H1 (cell line): ENCODE measurements at regions not wholly inside any gene's neighbourhood (a gene's known extent, or its start where the extent isn't known, plus 50 kb on each side); places are given as distances from the start of the nearest gene placed in this dataset.

Source experiments
- CTCF ChIP-seq, 3 experiments: IDR thresholded peaks; 1 replicate in 2 of 3; 2 replicates in 1 of 3; pipeline versions ENCODE4 v1.5.1 to v1.6.1; 2011; ENCODE audit warnings: low read length in 3 of 3, mild to moderate bottlenecking in 3 of 3, inconsistent platforms in 2 of 3, low read depth in 1 of 3, moderate library complexity in 1 of 3; ENCODE audit not compliant: insufficient read depth in 1 of 3; ENCODE audit errors: control extremely low read depth in 1 of 3
- POU5F1 ChIP-seq: IDR thresholded peaks from 2 replicates; pipeline ENCODE4 v1.6.1; 2011; ENCODE audit warnings: low read depth, mild to moderate bottlenecking, low read length, moderate library complexity

- TF ChIP-seq CTCF (IDR thresholded peaks at IDR 0.05; ENCODE audit: control extremely low read depth in 1 of 3, insufficient read depth in 1 of 3, low read depth in 1 of 3, low read length in 3 of 3) (no peak), POU5F1 (no peak)
Observed at GRCh38 chr13:80551650-80552497, 210.9 kb upstream of the SPRY2 start (continued).
